Type B pancreatic cell (in vitro differentiated cells): ENCODE measurements at regions not wholly inside any gene's neighbourhood (a gene's known extent, or its start where the extent isn't known, plus 50 kb on each side); places are given as distances from the start of the nearest gene placed in this dataset.

Experiments used
- DNase-seq: peaks from one replicate; pipeline ENCODE4 v3.0.0; 2021; ENCODE audit warnings: mixed read lengths; ENCODE audit not compliant: unreplicated experiment; ENCODE audit errors: extremely low spot score
- H3K27ac Mint-ChIP-seq: 2 replicates; pipeline ENCODE4 v1.8.0; 2021; ENCODE audit warnings: mild to moderate bottlenecking, mixed read lengths
- H3K27me3 Mint-ChIP-seq: 2 replicates; pipeline ENCODE4 v1.8.0; 2021; ENCODE audit warnings: mixed read lengths
- H3K36me3 Mint-ChIP-seq: 2 replicates; pipeline ENCODE4 v1.8.0; 2021; ENCODE audit warnings: mixed read lengths
- H3K4me1 Mint-ChIP-seq: one replicate; pipeline ENCODE4 v1.8.0; 2021; ENCODE audit warnings: mixed read lengths; ENCODE audit not compliant: unreplicated experiment
- H3K4me3 Mint-ChIP-seq: 2 replicates; pipeline ENCODE4 v1.8.0; 2021; ENCODE audit warnings: mild to moderate bottlenecking, mixed read lengths
- H3K9me3 Mint-ChIP-seq: 2 replicates; pipeline ENCODE4 v1.8.0; 2021; ENCODE audit warnings: mixed read lengths
- TF ChIP-seq, protein P1 (sequence below): fragments of 200-600 bp; sonication (generic); conservative IDR thresholded peaks from 2 replicates; pipeline ENCODE4 v1.5.0; 2021; ENCODE audit warnings: antibody characterized with exemption, mild to moderate bottlenecking

- no peak overlapping the region for H3K27ac Mint-ChIP-seq
- no peaks in the 10 kb centered on the region for H3K27me3 Mint-ChIP-seq
- DNase-seq, result no peak
- H3K36me3 Mint-ChIP-seq, result no peaks in the 10 kb centered on the region
- TF ChIP-seq, protein P1, sequence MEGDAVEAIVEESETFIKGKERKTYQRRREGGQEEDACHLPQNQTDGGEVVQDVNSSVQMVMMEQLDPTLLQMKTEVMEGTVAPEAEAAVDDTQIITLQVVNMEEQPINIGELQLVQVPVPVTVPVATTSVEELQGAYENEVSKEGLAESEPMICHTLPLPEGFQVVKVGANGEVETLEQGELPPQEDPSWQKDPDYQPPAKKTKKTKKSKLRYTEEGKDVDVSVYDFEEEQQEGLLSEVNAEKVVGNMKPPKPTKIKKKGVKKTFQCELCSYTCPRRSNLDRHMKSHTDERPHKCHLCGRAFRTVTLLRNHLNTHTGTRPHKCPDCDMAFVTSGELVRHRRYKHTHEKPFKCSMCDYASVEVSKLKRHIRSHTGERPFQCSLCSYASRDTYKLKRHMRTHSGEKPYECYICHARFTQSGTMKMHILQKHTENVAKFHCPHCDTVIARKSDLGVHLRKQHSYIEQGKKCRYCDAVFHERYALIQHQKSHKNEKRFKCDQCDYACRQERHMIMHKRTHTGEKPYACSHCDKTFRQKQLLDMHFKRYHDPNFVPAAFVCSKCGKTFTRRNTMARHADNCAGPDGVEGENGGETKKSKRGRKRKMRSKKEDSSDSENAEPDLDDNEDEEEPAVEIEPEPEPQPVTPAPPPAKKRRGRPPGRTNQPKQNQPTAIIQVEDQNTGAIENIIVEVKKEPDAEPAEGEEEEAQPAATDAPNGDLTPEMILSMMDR, result no peak
- no peaks in the 10 kb centered on the region for H3K4me1 Mint-ChIP-seq
- no peak overlapping the region for H3K4me3 Mint-ChIP-seq
- peaks cover 8% of the 10 kb centered on the region for H3K9me3 Mint-ChIP-seq
Observed at GRCh38 chr6:18720075-18720474, 332.9 kb downstream of the RNF144B start.

DNA sequence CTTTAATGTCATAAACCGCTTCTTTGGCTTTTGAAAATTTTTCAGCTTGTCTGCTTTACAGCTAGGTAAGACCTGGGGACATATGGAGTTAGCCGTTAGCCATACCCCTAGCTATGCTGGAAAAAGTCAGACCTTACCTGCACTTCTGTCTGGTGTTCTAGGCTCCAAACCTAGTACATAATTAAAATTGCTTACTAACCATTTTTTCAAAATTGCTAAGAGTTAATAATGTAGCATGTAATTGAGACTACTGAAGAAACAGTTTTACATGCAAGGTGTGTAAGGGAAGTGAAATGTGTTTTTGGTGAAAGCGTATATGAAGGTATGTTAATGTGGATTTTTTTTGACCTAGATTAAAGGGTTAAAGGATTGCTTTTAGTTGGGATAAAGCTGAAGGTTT lies 336.9 kb downstream of the RNF144B start:
- H3K27ac Mint-ChIP-seq, result no peak overlapping the region
- H3K36me3 Mint-ChIP-seq, result no peaks in the 10 kb centered on the region
- H3K27me3 Mint-ChIP-seq, result no peaks in the 10 kb centered on the region
- no peak for DNase-seq
- no peaks in the 10 kb centered on the region for H3K4me1 Mint-ChIP-seq
- peaks cover 13% of the 10 kb centered on the region for H3K9me3 Mint-ChIP-seq
- H3K4me3 Mint-ChIP-seq, result no peak overlapping the region
- TF ChIP-seq, protein P1, result no peak

DNA sequence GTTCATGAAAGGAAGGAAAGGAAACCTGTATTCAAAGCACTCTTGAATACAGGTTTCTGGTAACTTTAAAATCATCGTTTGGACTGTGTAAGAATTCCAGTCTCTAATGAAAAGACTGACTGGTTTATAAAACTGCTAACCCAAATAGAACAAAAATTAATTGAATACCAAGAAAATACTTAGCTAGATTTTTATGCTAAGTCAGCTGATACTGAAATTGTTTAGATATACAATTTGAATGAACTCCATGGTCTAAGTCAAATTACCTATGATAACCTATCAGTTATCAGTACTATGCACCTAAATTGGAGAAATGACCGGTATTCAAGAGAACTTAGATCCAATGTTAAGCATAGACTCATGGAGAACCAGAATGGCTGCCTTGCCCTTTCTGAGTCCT lies 338.3 kb downstream of the RNF144B start:
- H3K27me3 Mint-ChIP-seq, result no peaks in the 10 kb centered on the region
- no peak overlapping the region for H3K4me3 Mint-ChIP-seq
- no peaks in the 10 kb centered on the region for H3K4me1 Mint-ChIP-seq
- H3K27ac Mint-ChIP-seq, result no peak overlapping the region
- DNase-seq, result no peak
- peaks cover 13% of the 10 kb centered on the region for H3K9me3 Mint-ChIP-seq
- no peaks in the 10 kb centered on the region for H3K36me3 Mint-ChIP-seq
- TF ChIP-seq, protein P1, result no peak

- Mint-ChIP-seq H3K27ac (no peak overlapping the region), H3K4me3 (no peak overlapping the region), H3K9me3 (peaks cover 6% of the 10 kb centered on the region), H3K27me3 (peaks cover 5% of the 10 kb centered on the region), H3K4me1 (no peaks in the 10 kb centered on the region), H3K36me3 (no peaks in the 10 kb centered on the region)
- TF ChIP-seq, protein P1, result no peak
- no peak for DNase-seq
Observed at GRCh38 chr6:18733921-18734550, 346.9 kb downstream of the RNF144B start.

DNA sequence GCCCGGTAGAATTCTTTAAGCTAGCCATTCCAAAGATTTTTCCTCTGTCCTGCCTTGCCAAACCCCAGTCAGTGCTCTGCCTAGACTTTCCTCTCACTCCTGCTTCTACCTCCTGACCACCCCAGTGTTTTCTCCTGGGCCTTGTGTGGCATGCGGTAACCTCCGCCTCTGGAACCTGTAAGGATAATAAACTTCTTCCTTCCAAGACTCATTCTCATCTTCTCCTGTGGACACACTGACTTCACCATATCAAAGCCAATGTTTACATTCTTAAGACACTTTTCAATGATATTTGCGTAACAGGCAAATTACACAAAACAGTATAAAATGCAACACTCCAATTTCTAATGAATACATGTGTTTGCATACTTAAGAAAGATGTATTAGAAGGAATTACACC lies 354.6 kb downstream of the RNF144B start:
- Mint-ChIP-seq H3K4me1 (no peaks in the 10 kb centered on the region), H3K27me3 (no peaks in the 10 kb centered on the region), H3K4me3 (no peak overlapping the region), H3K9me3 (no peaks in the 10 kb centered on the region), H3K36me3 (no peaks in the 10 kb centered on the region), H3K27ac (no peak overlapping the region)
- DNase-seq, result no peak
- TF ChIP-seq, protein P1, result no peak

- Mint-ChIP-seq H3K27ac (no peak overlapping the region), H3K9me3 (no peaks in the 10 kb centered on the region), H3K36me3 (no peaks in the 10 kb centered on the region), H3K4me3 (no peak overlapping the region), H3K27me3 (no peaks in the 10 kb centered on the region), H3K4me1 (no peaks in the 10 kb centered on the region)
- TF ChIP-seq, protein P1, result no peak
- DNase-seq, result no peak
Observed at GRCh38 chr6:18742406-18742805, 355.3 kb downstream of the RNF144B start.
